WTC11 (cell line): ENCODE measurements at regions not wholly inside any gene's neighbourhood (a gene's known extent, or its start where the extent isn't known, plus 50 kb on each side); places are given as distances from the start of the nearest gene placed in this dataset.

Experiments
- ATAC-seq: fragments of 200-7000 bp; cut with Tn5 transposase; 2 replicates; pipeline ENCODE4 v1.10.0; 2021; ENCODE audit warnings: mild to moderate bottlenecking, moderate library complexity
- CTCF ChIA-PET: fragments of 300-600 bp; sonication (Branson Sonifier 250); formaldehyde crosslinking; loops from one replicate; lab custom pipeline; 2021; ENCODE audit warnings: antibody characterized with exemption; lab: Charles Lee
- POLR2A ChIA-PET: fragments of 350-600 bp; sonication (Branson Sonifier 250); formaldehyde crosslinking; loops from one replicate; lab custom pipeline; 2021; ENCODE audit warnings: antibody characterized with exemption; lab: Charles Lee
- DNase-seq: peaks from one replicate; pipeline ENCODE4 v3.0.0; 2021; ENCODE audit warnings: low spot score
- H3K27ac Mint-ChIP-seq: 2 replicates; pipeline ENCODE4 v1.8.0; 2021; ENCODE audit warnings: mixed read lengths
- H3K27me3 Mint-ChIP-seq: 2 replicates; pipeline ENCODE4 v1.8.0; 2021; ENCODE audit warnings: low read depth, mild to moderate bottlenecking, moderate library complexity, mixed read lengths
- H3K36me3 Mint-ChIP-seq: 2 replicates; pipeline ENCODE4 v1.8.0; 2021; ENCODE audit warnings: mixed read lengths
- H3K4me1 Mint-ChIP-seq: 2 replicates; pipeline ENCODE4 v1.8.0; 2022; ENCODE audit warnings: mixed read lengths
- H3K4me3 Mint-ChIP-seq: 2 replicates; pipeline ENCODE4 v1.8.0; 2021; ENCODE audit warnings: mild to moderate bottlenecking, moderate library complexity, mixed read lengths
- H3K9me3 Mint-ChIP-seq: 2 replicates; pipeline ENCODE4 v1.8.0; 2021; ENCODE audit warnings: mixed read lengths
- ATF3 ChIP-seq: sonication (generic); formaldehyde crosslinking; conservative IDR thresholded peaks from 2 replicates; pipeline ENCODE4 v1.8.1; 2022; ENCODE audit warnings: mild to moderate bottlenecking, missing genetic modification reagents
- CBFB ChIP-seq: sonication (generic); formaldehyde crosslinking; IDR thresholded peaks from 2 replicates; pipeline ENCODE4 v1.8.1; 2022; ENCODE audit warnings: mild to moderate bottlenecking, low read depth, missing genetic modification reagents
- E2F5 ChIP-seq: sonication (generic); formaldehyde crosslinking; IDR thresholded peaks from 2 replicates; pipeline ENCODE4 v1.8.1; 2022; ENCODE audit warnings: mild to moderate bottlenecking, moderate library complexity, missing genetic modification reagents
- ETV6 ChIP-seq: sonication (generic); formaldehyde crosslinking; IDR thresholded peaks from 2 replicates; pipeline ENCODE4 v1.8.1; 2022; ENCODE audit warnings: mild to moderate bottlenecking, missing genetic modification reagents
- FOXK1 ChIP-seq: sonication (generic); formaldehyde crosslinking; IDR thresholded peaks from 2 replicates; pipeline ENCODE4 v1.8.0; 2022; ENCODE audit warnings: mild to moderate bottlenecking, moderate library complexity, missing genetic modification reagents
- GABPB1 ChIP-seq: sonication (generic); formaldehyde crosslinking; IDR thresholded peaks from 2 replicates; pipeline ENCODE4 v1.8.1; 2023; ENCODE audit warnings: mild to moderate bottlenecking, missing genetic modification reagents
- GTF2I ChIP-seq: fragments of 250-450 bp; sonication (Bioruptor Pico); conservative IDR thresholded peaks from 2 replicates; pipeline ENCODE4 v1.4.0; 2021; ENCODE audit warnings: mild to moderate bottlenecking
- HMGXB4 ChIP-seq: sonication (generic); formaldehyde crosslinking; IDR thresholded peaks from 2 replicates; pipeline ENCODE4 v1.8.1; 2023; ENCODE audit warnings: mild to moderate bottlenecking, moderate library complexity, missing genetic modification reagents
- IRF1 ChIP-seq: sonication (generic); formaldehyde crosslinking; IDR thresholded peaks from 2 replicates; pipeline ENCODE4 v1.8.0; 2023; ENCODE audit warnings: missing genetic modification reagents
- JUN ChIP-seq: sonication (generic); formaldehyde crosslinking; IDR thresholded peaks from 2 replicates; pipeline ENCODE4 v1.8.0; 2023; ENCODE audit warnings: mild to moderate bottlenecking, missing genetic modification reagents
- MYBL2 ChIP-seq: sonication (generic); formaldehyde crosslinking; IDR thresholded peaks from 2 replicates; pipeline ENCODE4 v1.8.1; 2023; ENCODE audit warnings: mild to moderate bottlenecking, moderate library complexity, missing genetic modification reagents
- NR1H2 ChIP-seq: sonication (generic); formaldehyde crosslinking; IDR thresholded peaks from 2 replicates; pipeline ENCODE4 v1.9.0; 2021; ENCODE audit warnings: mild to moderate bottlenecking, moderate library complexity, missing genetic modification reagents
- PRDM15 ChIP-seq: sonication (generic); formaldehyde crosslinking; IDR thresholded peaks from 2 replicates; pipeline ENCODE4 v1.8.0; 2022; ENCODE audit warnings: missing genetic modification reagents
- PREB ChIP-seq: sonication (generic); formaldehyde crosslinking; IDR thresholded peaks from 2 replicates; pipeline ENCODE4 v1.8.1; 2022; ENCODE audit warnings: mild to moderate bottlenecking, missing genetic modification reagents, moderate library complexity, borderline replicate concordance
- SOX15 ChIP-seq: fragments of 250-450 bp; sonication (Bioruptor Pico); IDR thresholded peaks from 2 replicates; pipeline ENCODE4 v1.9.0; 2021; ENCODE audit warnings: mild to moderate bottlenecking
- SP1 ChIP-seq: sonication (generic); formaldehyde crosslinking; conservative IDR thresholded peaks from 2 replicates; pipeline ENCODE4 v1.8.1; 2022; ENCODE audit warnings: missing genetic modification reagents
- TCF7 ChIP-seq: sonication (generic); formaldehyde crosslinking; IDR thresholded peaks from 2 replicates; pipeline ENCODE4 v1.8.0; 2022; ENCODE audit warnings: mild to moderate bottlenecking, low read depth, missing genetic modification reagents, moderate library complexity
- TEAD4 ChIP-seq: sonication (generic); formaldehyde crosslinking; IDR thresholded peaks from 2 replicates; pipeline ENCODE4 v1.8.0; 2022; ENCODE audit warnings: mild to moderate bottlenecking, missing genetic modification reagents
- USF2 ChIP-seq: sonication (generic); formaldehyde crosslinking; IDR thresholded peaks from 2 replicates; pipeline ENCODE4 v1.8.1; 2023; ENCODE audit warnings: mild to moderate bottlenecking, missing genetic modification reagents, moderate library complexity
- ZMAT4 ChIP-seq: fragments of 250-450 bp; sonication (Bioruptor Pico); IDR thresholded peaks from 2 replicates; pipeline ENCODE4 v1.9.0; 2021; ENCODE audit warnings: mild to moderate bottlenecking
- ZNF121 ChIP-seq: sonication (generic); formaldehyde crosslinking; IDR thresholded peaks from 2 replicates; pipeline ENCODE4 v1.8.0; 2023; ENCODE audit warnings: missing genetic modification reagents
- ZNF219 ChIP-seq: sonication (generic); formaldehyde crosslinking; IDR thresholded peaks from 2 replicates; pipeline ENCODE4 v1.8.0; 2023; ENCODE audit warnings: missing genetic modification reagents, mild to moderate bottlenecking, borderline replicate concordance
- ZNF317 ChIP-seq: sonication (generic); formaldehyde crosslinking; IDR thresholded peaks from 2 replicates; pipeline ENCODE4 v1.8.1; 2023; ENCODE audit warnings: low read depth, mild to moderate bottlenecking, moderate library complexity, missing genetic modification reagents, borderline replicate concordance
- ZNF396 ChIP-seq: fragments of 250-450 bp; sonication (Bioruptor Pico); IDR thresholded peaks from 2 replicates; pipeline ENCODE4 v1.8.0; 2021; ENCODE audit warnings: mild to moderate bottlenecking, moderate library complexity, borderline replicate concordance
- ZSCAN18 ChIP-seq: fragments of 250-450 bp; sonication (Bioruptor Pico); IDR thresholded peaks from 2 replicates; pipeline ENCODE4 v2.1.2; 2022; ENCODE audit warnings: mild to moderate bottlenecking, moderate library complexity

GRCh38 chr2:224309176-224309575, 92.7 kb downstream of the FAM124B start:
- H3K9me3 Mint-ChIP-seq, result no peaks in the 10 kb centered on the region
- no peaks in the 10 kb centered on the region for H3K27me3 Mint-ChIP-seq
- no peak for ATAC-seq
- POLR2A ChIA-PET, result no interaction called here
- H3K4me1 Mint-ChIP-seq, result peaks cover 40% of the 10 kb centered on the region
- H3K36me3 Mint-ChIP-seq, result no peaks in the 10 kb centered on the region
- no peak for DNase-seq
- CTCF ChIA-PET, result no interaction called here
- H3K27ac Mint-ChIP-seq, result no peak overlapping the region
- no peak overlapping the region for H3K4me3 Mint-ChIP-seq
- TF ChIP-seq NR1H2 (CRISPR knock-in tag) (no peak), GTF2I (no peak), FOXK1 (CRISPR knock-in tag) (no peak), SP1 (CRISPR knock-in tag) (no peak), JUN (CRISPR knock-in tag) (no peak), ZNF317 (CRISPR knock-in tag) (no peak), MYBL2 (CRISPR knock-in tag) (no peak), HMGXB4 (CRISPR knock-in tag) (no peak), E2F5 (no peak), ETV6 (no peak), TCF7 (CRISPR knock-in tag) (no peak), ZNF121 (CRISPR knock-in tag) (no peak), IRF1 (CRISPR knock-in tag) (no peak), ZMAT4 (no peak), ZNF219 (no peak), CBFB (CRISPR knock-in tag) (no peak), ZSCAN18 (CRISPR knock-in tag) (no peak)

- ChIA-PET CTCF (no interaction called here), POLR2A (no interaction called here)
- Mint-ChIP-seq H3K4me1 (peaks cover 32% of the 10 kb centered on the region), H3K4me3 (no peak overlapping the region), H3K27ac (no peak overlapping the region), H3K9me3 (peaks cover 5% of the 10 kb centered on the region; the same call in 1 of the 2 replicates), H3K27me3 (no peaks in the 10 kb centered on the region), H3K36me3 (no peaks in the 10 kb centered on the region)
- no peak for DNase-seq
- ATAC-seq, result no peak
- no peak for TF ChIP-seq ZNF396 (CRISPR knock-in tag)
- no peak for TF ChIP-seq SOX15
- no peak for TF ChIP-seq TEAD4
- no peak for TF ChIP-seq FOXK1 (CRISPR knock-in tag)
- no peak for TF ChIP-seq PREB (CRISPR knock-in tag)
- TF ChIP-seq ATF3 (CRISPR knock-in tag), result no peak
- no peak for TF ChIP-seq GABPB1 (CRISPR knock-in tag)
- no peak for TF ChIP-seq USF2 (CRISPR knock-in tag)
- no peak for TF ChIP-seq MYBL2 (CRISPR knock-in tag)
- TF ChIP-seq PRDM15 (CRISPR knock-in tag), result no peak
Observed at GRCh38 chr2:224308272-224308911, 93.5 kb downstream of the FAM124B start.
